ENCODE measurements at regions not wholly inside any gene's neighbourhood (a gene's known extent, or its start where the extent isn't known, plus 50 kb on each side); places are given as distances from the start of the nearest gene placed in this dataset.

DNA sequence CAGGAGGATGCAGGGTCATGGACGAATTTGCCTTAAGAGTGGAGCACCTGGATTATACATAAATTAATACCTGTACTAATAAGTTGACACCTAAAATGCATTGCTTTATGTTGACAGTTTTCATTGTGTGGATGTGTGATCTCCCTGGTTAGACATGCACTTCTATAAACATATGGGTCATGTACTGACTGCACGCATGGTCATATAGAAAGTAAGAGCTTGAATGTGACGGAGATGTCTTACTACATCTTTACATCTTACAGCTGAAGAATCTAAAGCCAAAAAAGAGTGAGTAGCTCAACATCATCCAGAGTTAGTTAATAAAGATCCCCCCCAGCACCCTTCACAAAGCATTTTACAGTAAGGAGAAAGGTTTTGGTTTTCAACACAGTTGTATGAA, 408.4 kb upstream of the JARID2 start:
- DNase-seq (ENCODE audit: low spot score): no peak

- DNase-seq (ENCODE audit: low spot score): no peak
Measured at GRCh38 chr6:14838133-14838583, 407.7 kb upstream of the JARID2 start.

GRCh38 chr6:14841901-14842421, 403.9 kb upstream of the JARID2 start:
- no peak for DNase-seq (ENCODE audit: low spot score)

DNA sequence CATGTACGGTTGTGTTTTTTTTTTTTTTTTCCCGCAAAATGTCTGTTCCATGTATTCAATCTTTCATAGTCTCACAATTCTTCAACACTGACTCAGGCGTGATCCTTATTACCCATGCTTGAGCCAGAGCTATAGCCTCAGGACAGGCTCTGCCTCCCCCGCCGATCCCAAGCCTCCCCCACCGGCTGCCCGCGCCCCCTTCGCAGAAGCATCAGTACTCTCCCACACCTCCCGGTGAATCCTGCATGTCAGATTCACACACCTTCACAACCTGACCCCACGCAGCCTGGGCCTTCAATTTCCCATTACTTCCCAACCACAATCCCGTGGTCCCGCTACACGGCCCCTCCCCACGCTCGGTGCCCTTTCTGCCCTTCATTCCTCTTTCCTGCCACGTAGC, 401.5 kb upstream of the JARID2 start:
- no peak for DNase-seq (ENCODE audit: low spot score)

- no peak for DNase-seq (ENCODE audit: low spot score)
Measured at GRCh38 chr6:14848019-14848418, 397.9 kb upstream of the JARID2 start.

GRCh38 chr6:14849185-14849584, 396.7 kb upstream of the JARID2 start:
- no peak for DNase-seq (ENCODE audit: low spot score)

DNA sequence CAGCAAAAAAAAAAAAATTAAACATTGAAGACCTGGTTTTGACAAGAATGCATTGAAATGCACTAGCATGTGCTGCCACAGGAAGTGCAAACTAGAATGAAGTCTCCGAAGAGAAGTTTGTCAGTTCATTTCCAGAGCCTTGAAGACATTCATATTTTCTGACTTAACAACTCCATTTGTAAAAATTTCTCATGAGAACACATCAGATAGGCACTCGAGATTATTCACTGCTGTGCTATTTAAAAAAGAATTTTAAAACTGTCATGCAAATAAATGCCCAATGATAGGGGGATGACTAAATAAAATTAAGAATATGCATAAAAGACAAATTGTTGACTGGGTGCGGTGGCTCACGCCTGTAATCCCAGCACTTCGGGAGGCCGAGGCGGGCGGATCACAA, 394.6 kb upstream of the JARID2 start:
- DNase-seq (ENCODE audit: low spot score): no peak

DNA sequence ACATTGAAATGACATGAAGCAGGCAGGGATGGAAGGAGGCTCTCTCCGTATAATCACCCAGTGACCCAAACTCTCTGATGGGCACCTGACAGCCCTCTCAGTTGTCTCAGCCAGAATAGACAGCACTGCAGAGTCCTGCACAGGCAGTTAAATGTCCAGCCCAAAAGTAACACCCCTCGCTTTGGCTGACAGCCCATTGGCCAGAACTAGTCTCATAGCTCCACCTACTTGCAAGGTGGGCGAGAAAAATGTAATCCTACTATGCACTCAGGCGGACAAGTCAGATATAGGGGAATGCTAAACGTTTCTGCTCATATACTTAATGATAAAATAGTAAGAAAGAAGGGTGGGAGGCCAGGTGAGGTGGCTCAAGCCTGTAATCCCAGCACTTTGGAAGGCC, 393.5 kb upstream of the JARID2 start:
- DNase-seq (ENCODE audit: low spot score): no peak

- no peak for DNase-seq (ENCODE audit: low spot score)
Measured at GRCh38 chr6:14856177-14856576, 389.7 kb upstream of the JARID2 start.

GRCh38 chr6:14857001-14857400, 388.9 kb upstream of the JARID2 start:
- no peak for DNase-seq (ENCODE audit: low spot score)

- no peak for DNase-seq (ENCODE audit: low spot score)
Measured at GRCh38 chr6:14857501-14857900, 388.4 kb upstream of the JARID2 start.

DNA sequence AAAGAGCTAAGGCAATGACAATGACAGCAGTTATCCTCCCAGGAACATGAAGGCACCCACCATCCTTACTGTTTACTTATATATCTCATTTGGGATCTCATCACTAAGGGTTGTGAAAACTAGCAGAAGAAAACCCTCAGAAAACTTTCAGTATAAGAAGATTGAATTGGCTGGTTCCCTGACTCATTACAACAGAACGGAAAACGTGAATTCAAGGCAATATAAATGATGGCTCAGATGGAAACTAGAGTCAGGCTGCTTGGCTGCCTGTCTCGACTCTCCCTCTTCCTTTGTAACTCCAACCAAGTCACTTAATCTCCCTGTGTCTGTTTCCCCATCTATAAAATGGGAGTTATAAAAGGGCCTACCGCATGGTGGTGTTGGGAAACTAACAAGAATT, 387.1 kb upstream of the JARID2 start:
- DNase-seq (ENCODE audit: low spot score): no peak

GRCh38 chr6:14860774-14861173, 385.1 kb upstream of the JARID2 start:
- DNase-seq (ENCODE audit: low spot score): no peak

DNA sequence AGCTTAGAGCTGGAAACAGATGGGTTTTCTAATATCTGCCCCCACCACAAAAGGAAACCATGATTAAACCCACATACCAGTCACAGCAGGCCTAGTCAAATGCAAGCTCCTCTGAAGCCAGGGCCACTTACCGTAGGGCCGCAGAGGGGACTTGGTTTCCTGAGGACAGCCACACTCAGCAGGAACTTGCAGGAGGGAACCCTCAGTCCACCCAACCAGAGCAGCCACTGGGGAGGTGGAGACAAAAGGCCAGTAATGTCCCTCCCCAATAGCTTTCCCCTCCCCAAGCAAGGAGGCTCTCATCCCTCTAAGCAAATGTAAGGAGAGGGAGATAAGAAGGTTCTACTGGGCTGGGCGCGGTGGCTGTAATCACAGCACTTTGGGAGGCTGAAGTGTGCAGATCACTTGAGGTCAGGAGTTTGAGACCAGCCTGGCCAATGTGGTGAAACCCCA, 384.4 kb upstream of the JARID2 start:
- DNase-seq (ENCODE audit: low spot score): no peak

GRCh38 chr6:14862845-14863244, 383.0 kb upstream of the JARID2 start:
- no peak for DNase-seq (ENCODE audit: low spot score)

DNA sequence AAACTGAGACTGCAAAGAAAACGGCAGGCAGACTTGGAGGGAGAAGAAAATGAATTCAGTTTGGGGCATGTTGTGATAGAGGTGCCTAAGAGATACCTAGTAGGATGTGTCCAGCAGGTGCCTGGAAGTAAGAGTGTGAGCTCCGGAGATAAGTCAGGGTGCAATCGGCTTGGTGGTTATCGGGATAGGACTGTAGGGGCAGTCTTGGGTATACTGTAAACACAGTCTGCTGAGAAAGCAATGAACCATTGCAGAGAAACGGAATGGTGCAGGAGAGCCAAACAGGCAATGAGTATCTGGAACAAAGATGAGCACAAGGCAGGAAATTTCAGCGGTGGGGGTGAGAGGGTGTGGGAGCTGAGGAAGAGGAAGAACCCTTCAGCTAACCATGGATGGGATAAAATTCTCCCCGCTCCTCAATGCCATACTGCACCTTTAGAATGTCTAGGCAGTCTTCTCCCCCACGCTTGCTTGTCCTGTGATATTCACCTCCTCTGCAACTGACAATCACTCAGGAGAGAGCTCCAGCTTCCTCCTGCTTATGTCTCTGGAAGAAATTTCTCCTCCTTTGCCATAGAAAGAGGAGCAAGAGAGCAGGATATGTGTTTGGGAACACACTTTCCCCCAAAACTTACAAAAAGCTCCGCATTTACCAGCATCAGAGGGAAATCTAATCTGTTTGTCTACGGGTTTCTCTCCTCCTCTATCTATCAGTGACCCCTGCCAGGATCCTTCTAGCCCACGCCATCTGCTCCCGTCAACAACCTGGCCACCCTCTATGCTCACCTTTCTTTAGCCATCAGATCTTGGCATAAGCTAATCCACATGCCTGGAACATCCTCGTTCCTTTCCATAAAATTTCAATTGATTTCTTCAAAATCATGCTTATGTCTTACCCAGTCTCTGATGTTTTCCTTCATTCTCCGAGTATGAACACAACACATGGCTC, 381.7 kb upstream of the JARID2 start:
- DNase-seq (ENCODE audit: low spot score): peak; percentile 43

DNA sequence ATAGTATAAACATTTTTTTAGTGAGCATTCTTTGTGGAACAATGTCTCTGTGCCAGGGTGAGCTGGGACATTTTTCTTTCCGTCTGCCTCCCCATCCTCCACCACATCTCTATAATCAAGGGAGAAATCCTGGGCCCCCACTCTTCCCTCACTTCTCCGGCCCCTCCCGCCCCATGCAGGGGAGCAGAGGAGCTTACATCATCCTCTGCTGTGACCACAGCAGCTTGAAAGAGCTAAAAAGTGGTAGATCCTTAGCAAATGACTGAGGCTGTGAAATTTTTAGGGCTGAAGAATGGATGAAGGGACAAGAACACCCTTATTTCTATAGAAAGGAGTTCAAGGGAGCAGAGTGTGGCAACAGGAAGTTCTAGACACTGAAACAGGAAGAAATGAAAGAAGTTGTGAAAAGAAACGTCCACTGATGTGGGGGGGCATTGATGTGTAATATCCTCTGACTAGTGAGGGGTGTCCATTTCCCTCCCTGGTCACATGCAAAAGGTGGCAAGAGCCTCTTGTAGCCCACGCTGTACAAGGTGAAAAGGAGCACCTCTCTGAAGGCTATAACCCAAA, 380.3 kb upstream of the JARID2 start:
- DNase-seq (ENCODE audit: low spot score): peak; percentile 15

DNA sequence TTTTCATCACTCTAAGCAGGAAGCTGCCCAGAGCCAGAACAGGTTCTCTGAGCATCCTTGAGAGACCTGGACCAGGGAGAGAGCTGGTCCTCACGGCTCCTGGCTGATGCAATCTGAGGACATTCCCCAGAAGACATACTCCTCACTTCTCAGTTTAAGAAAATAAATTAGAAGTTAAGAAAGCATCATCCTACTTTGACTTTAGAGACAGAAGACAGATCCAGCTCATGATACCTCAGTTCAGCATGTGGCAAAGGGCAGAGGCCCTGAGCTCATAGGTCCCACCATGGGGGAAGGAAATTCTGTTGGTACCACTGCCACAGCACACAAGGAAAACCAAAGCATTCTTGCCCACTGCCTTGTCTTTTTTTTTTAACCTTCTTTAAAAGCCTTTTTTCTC, 378.1 kb upstream of the JARID2 start:
- no peak for DNase-seq (ENCODE audit: low spot score)

DNA sequence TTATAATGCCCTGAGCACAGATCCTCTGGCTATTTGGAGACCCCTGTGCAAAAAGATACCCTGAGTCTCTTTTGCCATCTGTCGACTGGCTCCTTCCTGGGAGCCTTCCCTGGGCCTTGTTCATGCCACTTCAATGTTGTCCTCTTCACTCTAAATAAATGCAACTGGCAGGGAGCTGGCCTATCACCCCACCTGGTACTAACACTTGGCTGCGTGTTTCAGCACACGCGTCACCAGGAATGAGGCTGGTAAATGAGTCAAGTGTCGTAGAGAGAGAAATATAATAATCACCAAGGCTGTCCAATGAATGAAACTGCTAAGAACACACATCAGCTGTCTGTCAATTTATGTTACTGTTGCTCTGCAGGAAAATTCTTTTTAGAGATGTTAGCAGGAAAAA, 374.6 kb upstream of the JARID2 start:
- DNase-seq (ENCODE audit: low spot score): no peak

- no peak for DNase-seq (ENCODE audit: low spot score)
Measured at GRCh38 chr6:14873101-14873500, 372.8 kb upstream of the JARID2 start.

DNA sequence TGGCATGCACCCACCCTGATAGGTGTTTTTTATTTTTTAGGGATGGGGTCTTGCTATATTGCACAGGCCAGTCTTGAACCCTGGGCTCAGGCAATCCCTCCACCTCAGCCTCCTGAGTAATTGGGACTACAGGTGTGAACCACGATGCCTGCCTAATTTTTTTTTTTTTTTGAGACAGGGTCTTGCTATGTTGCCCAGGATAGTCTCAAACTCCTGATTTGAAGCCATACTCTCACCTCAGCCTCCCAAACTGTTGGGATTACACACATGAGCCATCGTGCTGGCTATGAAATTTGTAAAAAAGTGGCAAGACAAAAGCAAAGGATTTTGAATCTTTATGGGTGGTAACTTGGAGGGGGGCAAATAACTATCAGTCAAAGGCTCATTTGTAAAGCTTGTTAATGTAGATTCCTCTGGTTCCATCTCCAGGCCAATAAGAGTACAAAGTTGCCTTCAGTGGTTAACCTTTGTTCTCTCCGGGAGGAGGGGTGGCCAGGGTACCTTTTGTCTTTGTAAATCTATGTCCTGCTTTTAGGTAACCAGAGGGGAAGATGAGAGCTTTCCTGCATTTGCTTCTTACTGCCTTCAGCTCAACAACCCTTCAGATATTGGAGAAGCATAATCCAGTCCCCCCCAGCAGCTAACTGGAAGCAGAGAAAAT, 372.0 kb upstream of the JARID2 start:
- no peak for DNase-seq (ENCODE audit: low spot score)

DNA sequence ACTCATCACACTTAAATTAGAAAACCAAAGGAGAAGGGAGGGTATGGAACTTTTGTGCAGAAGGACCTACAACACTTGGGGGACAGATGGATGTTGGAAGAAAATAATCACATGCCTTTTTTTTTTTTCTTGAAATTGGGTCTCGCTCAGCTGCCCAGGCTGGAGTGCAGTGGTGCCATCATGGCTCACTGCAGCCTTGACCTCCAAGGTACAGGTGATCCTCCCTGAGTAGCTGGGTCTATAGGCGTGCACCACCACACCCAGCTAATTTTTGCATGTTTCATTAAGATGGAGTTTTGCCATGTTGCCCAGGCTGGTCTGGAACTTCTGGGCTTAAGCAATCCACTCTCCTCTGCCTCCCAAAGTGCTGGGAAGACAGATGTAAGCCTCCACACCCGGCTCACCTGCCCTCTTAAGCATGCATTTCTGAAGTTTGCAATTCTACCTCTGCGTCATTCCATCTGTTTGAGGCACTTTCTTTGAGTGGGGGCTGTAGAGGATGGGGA, 370.8 kb upstream of the JARID2 start:
- no peak for DNase-seq (ENCODE audit: low spot score)
